Muscle layer of duodenum (tissue), 2 donors: ENCODE measurements at regions not wholly inside any gene's neighbourhood (a gene's known extent, or its start where the extent isn't known, plus 50 kb on each side); places are given as distances from the start of the nearest gene placed in this dataset.

ENCODE experiments used
- H3K27ac ChIP-seq: one replicate; pipeline ENCODE4 v1.7.0; 2013; ENCODE audit warnings: mild to moderate bottlenecking, low read length
- H3K27me3 ChIP-seq: one replicate; pipeline ENCODE4 v1.7.0; 2013; ENCODE audit warnings: low read depth, mild to moderate bottlenecking, control low read depth, low read length
- H3K36me3 ChIP-seq, 2 donors: one replicate each; pipeline ENCODE4 v1.7.0; 2013; ENCODE audit warnings: low read length in 2 of 2, control low read depth in 1 of 2, mild to moderate bottlenecking in 1 of 2; ENCODE audit not compliant: insufficient read depth in 2 of 2, control insufficient read depth in 1 of 2
- H3K4me1 ChIP-seq, 2 donors: one replicate each; pipeline ENCODE4 v1.7.0; 2013; ENCODE audit warnings: low read length in 2 of 2, mild to moderate bottlenecking in 2 of 2, control low read depth in 1 of 2, moderate library complexity in 1 of 2; ENCODE audit not compliant: insufficient read depth in 2 of 2, control insufficient read depth in 1 of 2
- H3K4me3 ChIP-seq, 2 donors: one replicate each; pipeline ENCODE4 v1.7.0; 2013; ENCODE audit warnings: low read length in 2 of 2, low read depth in 1 of 2, mild to moderate bottlenecking in 1 of 2
- H3K9me3 ChIP-seq, 2 donors: one replicate each; pipeline ENCODE4 v1.7.0; 2013; ENCODE audit warnings: low read length in 2 of 2, control low read depth in 1 of 2, mild to moderate bottlenecking in 1 of 2; ENCODE audit not compliant: control insufficient read depth in 1 of 2
- donor health status: healthy.

DNA sequence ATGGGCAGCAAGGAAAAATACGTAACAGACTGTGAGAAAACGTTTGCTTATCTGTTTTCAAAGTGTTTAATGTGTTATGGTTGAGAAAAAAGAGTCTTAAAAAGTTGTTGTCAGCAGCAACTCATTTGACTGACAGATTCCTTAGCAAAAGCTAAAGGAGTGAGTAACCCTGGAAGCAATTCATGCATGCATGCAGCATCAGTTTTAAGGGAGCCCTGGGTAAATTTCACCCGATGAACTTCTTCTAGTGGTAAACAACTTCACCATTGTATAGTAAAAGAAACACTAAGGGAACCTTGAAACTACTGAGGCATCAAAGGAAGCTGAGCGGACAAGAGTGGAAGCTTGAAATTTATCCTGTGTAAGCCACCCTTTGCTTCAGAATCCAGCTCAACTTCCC, 583.2 kb upstream of the INTU start:
- no peaks in the 10 kb centered on the region for H3K27me3 ChIP-seq
- no peaks in the 10 kb centered on the region for H3K9me3 ChIP-seq
- H3K36me3 ChIP-seq: no peaks in the 10 kb centered on the region
- H3K4me3 ChIP-seq: no peak overlapping the region
- H3K27ac ChIP-seq: no peak overlapping the region
- H3K4me1 ChIP-seq: no peaks in the 10 kb centered on the region

GRCh38 chr4:127052742-127053141, 580.0 kb upstream of the INTU start:
- no peaks in the 10 kb centered on the region for H3K36me3 ChIP-seq
- no peaks in the 10 kb centered on the region for H3K27me3 ChIP-seq
- no peaks in the 10 kb centered on the region for H3K4me1 ChIP-seq
- no peak overlapping the region for H3K4me3 ChIP-seq
- no peak overlapping the region for H3K27ac ChIP-seq
- H3K9me3 ChIP-seq: peaks cover 0 to 8% of the 10 kb centered on the region in 2 donors

DNA sequence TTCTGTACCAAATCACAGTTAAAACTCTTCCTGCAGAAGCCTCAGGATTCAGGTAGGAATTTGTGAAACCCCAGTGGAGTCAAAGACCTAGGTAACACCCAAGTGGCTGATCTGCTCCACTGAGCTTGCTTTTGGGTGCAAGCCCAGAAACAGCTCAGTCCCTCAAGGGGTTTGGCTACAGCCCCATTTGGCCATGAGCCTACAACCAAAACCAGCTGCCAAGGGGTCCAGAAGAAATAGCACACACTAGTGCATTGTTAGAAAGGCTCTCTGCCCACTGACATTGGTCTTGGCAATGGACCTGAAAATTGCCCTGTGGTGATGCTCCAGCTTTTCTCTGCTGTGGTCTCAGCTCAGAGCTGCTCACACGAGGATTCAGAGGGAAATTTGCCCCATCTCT, 577.4 kb upstream of the INTU start:
- no peaks in the 10 kb centered on the region for H3K27me3 ChIP-seq
- H3K4me1 ChIP-seq: no peaks in the 10 kb centered on the region
- H3K9me3 ChIP-seq: peaks cover 0 to 8% of the 10 kb centered on the region in 2 donors
- H3K4me3 ChIP-seq: no peak overlapping the region
- H3K36me3 ChIP-seq: no peaks in the 10 kb centered on the region
- H3K27ac ChIP-seq: no peak overlapping the region

GRCh38 chr4:127069675-127070074, 563.1 kb upstream of the INTU start:
- Histone ChIP-seq H3K36me3 (no peaks in the 10 kb centered on the region), H3K27me3 (no peaks in the 10 kb centered on the region), H3K4me3 (no peak overlapping the region), H3K9me3 (no peaks in the 10 kb centered on the region), H3K4me1 (no peaks in the 10 kb centered on the region), H3K27ac (no peak overlapping the region)

DNA sequence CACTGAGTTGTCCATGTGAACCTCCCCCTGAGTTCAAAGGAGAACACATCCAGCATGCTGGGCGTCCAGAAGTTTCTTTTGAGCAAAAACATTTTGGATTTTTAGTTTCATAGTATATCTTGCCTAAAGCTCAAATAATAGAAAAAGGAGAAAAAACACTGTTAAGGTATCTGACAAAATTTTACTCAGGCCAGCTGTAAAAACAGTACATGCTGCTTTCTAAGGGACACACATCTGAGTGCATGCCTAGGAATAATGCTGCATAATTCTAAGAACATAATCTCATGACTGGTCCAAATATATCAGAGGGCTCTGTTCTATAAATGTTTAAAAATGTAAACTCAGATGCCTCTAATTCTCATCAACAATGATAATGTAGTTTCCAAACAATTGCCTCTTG, 561.3 kb upstream of the INTU start:
- Histone ChIP-seq H3K36me3 (no peaks in the 10 kb centered on the region), H3K9me3 (no peaks in the 10 kb centered on the region), H3K4me3 (no peak overlapping the region), H3K4me1 (no peaks in the 10 kb centered on the region), H3K27me3 (no peaks in the 10 kb centered on the region), H3K27ac (no peak overlapping the region)

- Histone ChIP-seq H3K36me3 (no peaks in the 10 kb centered on the region), H3K4me1 (no peaks in the 10 kb centered on the region), H3K9me3 (peaks cover 0 to 3% of the 10 kb centered on the region in 2 donors), H3K27ac (no peak overlapping the region), H3K27me3 (no peaks in the 10 kb centered on the region), H3K4me3 (no peak overlapping the region)
These were observed 552.6 kb upstream of the INTU start for GRCh38 chr4:127080141-127080540.

DNA sequence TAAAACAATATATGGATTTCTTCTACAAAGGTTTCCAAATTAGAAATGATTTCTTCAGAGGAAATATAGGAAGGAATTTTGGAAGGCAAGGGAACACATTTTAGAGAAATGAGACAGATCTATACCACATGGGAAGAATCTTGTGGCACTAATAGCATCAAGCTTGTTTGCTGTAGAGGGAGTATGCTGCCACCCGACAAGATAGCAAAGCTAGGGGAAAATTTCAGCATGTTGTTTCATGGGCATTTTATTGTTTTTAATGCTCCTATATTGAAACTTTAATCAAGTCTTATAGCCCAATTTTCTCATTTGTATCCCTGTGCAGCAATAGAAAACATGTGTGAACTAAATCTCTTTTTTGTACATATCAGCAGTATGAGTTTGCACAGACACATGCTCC, 551.7 kb upstream of the INTU start:
- Histone ChIP-seq H3K4me3 (no peak overlapping the region), H3K27me3 (no peaks in the 10 kb centered on the region), H3K9me3 (peaks cover 0 to 3% of the 10 kb centered on the region in 2 donors), H3K27ac (no peak overlapping the region), H3K4me1 (no peaks in the 10 kb centered on the region), H3K36me3 (no peaks in the 10 kb centered on the region)

DNA sequence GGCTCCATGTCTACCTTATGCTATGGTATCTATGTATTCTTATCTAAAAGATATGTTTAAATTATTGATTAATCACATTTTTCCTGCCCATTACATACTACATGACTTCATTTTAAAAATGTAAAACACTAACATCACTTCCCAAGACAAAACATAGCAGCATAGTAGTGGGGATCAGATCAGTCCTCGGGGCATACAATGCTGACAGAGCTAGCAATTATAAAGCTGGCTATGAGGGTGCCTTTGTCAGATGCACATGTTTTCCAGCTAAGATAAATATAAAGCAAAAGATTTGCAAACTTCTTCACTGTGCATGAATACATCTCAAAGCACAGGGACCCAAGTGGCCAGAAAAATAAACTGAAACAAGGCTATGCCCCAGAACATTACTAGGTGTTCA, 549.8 kb upstream of the INTU start:
- Histone ChIP-seq H3K27ac (no peak overlapping the region), H3K27me3 (no peaks in the 10 kb centered on the region), H3K9me3 (peaks cover 0 to 1% of the 10 kb centered on the region in 2 donors), H3K36me3 (no peaks in the 10 kb centered on the region), H3K4me3 (no peak overlapping the region), H3K4me1 (no peaks in the 10 kb centered on the region)

DNA sequence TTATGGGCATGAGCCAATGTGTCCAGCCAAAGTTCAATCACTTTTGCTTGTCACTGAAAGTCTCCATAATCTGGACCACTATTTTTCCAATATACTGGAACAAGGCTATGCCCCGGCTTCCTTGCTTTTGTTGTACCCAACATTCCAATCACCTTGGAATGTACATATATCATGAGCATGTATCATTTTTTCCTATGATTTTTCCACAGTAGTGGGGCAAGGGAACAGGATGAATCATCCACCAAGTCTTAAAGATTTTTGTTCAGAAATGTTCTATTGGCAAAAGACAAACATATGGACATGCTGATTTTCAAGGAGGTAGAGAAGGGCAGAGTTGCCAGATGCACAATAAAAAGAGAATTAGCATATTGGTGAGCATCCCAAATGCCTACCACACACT, 548.1 kb upstream of the INTU start:
- Histone ChIP-seq H3K36me3 (no peaks in the 10 kb centered on the region), H3K27ac (no peak overlapping the region), H3K9me3 (no peaks in the 10 kb centered on the region), H3K4me1 (no peaks in the 10 kb centered on the region), H3K27me3 (no peaks in the 10 kb centered on the region), H3K4me3 (no peak overlapping the region)

DNA sequence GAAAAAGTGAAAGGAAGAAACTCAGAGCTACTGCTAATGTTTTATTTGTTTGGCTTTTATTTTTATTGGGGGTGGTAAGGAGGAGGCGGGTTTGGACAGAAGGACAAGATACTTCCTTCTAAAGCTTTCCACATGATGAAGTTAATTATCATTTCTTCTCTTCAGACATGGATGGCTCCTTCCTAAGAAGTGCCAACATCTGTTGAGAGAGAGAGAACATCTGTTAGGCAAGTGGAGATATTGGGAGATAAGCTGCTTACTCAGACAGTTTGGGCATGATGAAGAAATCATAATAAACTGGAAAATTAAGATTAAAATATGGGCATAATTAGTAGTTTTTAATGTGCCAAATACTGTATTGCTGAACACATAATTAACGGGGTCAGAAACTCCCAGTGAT, 535.7 kb upstream of the INTU start:
- Histone ChIP-seq H3K9me3 (no peaks in the 10 kb centered on the region), H3K36me3 (no peaks in the 10 kb centered on the region), H3K4me1 (no peaks in the 10 kb centered on the region), H3K27me3 (no peaks in the 10 kb centered on the region), H3K27ac (no peak overlapping the region), H3K4me3 (no peak overlapping the region)

- Histone ChIP-seq H3K27me3 (no peaks in the 10 kb centered on the region), H3K27ac (no peak overlapping the region), H3K36me3 (no peaks in the 10 kb centered on the region), H3K4me1 (no peaks in the 10 kb centered on the region), H3K4me3 (no peak overlapping the region), H3K9me3 (peaks cover 0 to 5% of the 10 kb centered on the region in 2 donors)
These were observed 530.4 kb upstream of the INTU start for GRCh38 chr4:127102361-127102760.

- Histone ChIP-seq H3K4me1 (no peaks in the 10 kb centered on the region), H3K4me3 (no peak overlapping the region), H3K9me3 (peaks cover 0 to 9% of the 10 kb centered on the region in 2 donors), H3K36me3 (no peaks in the 10 kb centered on the region), H3K27me3 (no peaks in the 10 kb centered on the region), H3K27ac (no peak overlapping the region)
These were observed 529.1 kb upstream of the INTU start for GRCh38 chr4:127103681-127104115.
